HepG2 (cell line): ENCODE measurements at regions not wholly inside any gene's neighbourhood (a gene's known extent, or its start where the extent isn't known, plus 50 kb on each side); places are given as distances from the start of the nearest gene placed in this dataset.

ENCODE experiments used
- ASH2L ChIP-seq: fragments of 300-600, 200-600 bp; sonication (generic); IDR thresholded peaks from 2 replicates; pipeline ENCODE4 v1.7.0; 2017; ENCODE audit warnings: low read depth, mild to moderate bottlenecking, moderate library complexity, mixed read lengths, low read length; ENCODE audit not compliant: insufficient read length
- NFYB ChIP-seq: sonication (generic); formaldehyde crosslinking; IDR thresholded peaks from 2 replicates; pipeline ENCODE4 v1.4.0; 2020; ENCODE audit warnings: missing genetic modification reagents
- NR2F2 ChIP-seq: IDR thresholded peaks from 2 replicates; pipeline ENCODE4 v1.6.1; 2012; ENCODE audit warnings: low read depth, inconsistent platforms, borderline replicate concordance
- RAD51 ChIP-seq: fragments of 450-650 bp; IDR thresholded peaks from 2 replicates; pipeline ENCODE4 v1.6.1; 2016; ENCODE audit warnings: borderline replicate concordance
- ZNF543 ChIP-seq: sonication (generic); formaldehyde crosslinking; IDR thresholded peaks from 2 replicates; pipeline ENCODE4 v1.4.0; 2020; ENCODE audit warnings: mild to moderate bottlenecking, missing genetic modification reagents
- ZNF562 ChIP-seq: sonication (generic); formaldehyde crosslinking; IDR thresholded peaks from 2 replicates; pipeline ENCODE4 v1.8.0; 2022; ENCODE audit warnings: missing genetic modification reagents, borderline replicate concordance
- ZNF879 ChIP-seq: sonication (generic); formaldehyde crosslinking; IDR thresholded peaks from 2 replicates; pipeline ENCODE4 v1.8.1; 2023; ENCODE audit warnings: missing genetic modification reagents
- TF ChIP-seq, protein P1 (sequence below): sonication (generic); formaldehyde crosslinking; IDR thresholded peaks from 2 replicates; pipeline ENCODE4 v1.8.1; 2023; ENCODE audit warnings: missing genetic modification reagents, inconsistent platforms, borderline replicate concordance
- TF ChIP-seq, protein P2 (sequence below): sonication (generic); formaldehyde crosslinking; IDR thresholded peaks from 2 replicates; pipeline ENCODE4 v1.4.0; 2020; ENCODE audit warnings: mild to moderate bottlenecking, missing genetic modification reagents

DNA sequence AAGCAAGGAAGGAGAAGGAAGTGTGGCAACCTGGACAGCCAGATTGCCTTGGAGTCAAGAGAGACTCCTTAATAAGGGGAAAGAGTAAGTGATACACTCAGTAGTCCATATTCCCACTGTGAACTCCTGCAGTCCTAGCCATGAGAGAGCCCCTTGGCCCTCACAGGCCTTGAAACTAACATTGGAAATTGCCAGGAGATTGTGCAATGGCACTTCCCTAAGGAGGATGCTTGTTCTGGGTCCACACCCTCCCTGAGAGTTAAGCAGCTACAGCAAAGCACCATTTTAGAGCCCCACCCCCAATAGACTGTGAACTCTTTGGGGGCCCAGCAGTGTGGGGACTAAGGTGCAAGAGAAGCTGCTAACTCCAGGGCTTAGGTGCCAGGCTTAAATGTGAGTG lies 367.7 kb upstream of the CAMK1G start:
- TF ChIP-seq, protein P1, sequence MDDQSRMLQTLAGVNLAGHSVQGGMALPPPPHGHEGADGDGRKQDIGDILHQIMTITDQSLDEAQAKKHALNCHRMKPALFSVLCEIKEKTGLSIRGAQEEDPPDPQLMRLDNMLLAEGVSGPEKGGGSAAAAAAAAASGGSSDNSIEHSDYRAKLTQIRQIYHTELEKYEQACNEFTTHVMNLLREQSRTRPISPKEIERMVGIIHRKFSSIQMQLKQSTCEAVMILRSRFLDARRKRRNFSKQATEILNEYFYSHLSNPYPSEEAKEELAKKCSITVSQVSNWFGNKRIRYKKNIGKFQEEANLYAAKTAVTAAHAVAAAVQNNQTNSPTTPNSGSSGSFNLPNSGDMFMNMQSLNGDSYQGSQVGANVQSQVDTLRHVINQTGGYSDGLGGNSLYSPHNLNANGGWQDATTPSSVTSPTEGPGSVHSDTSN (CRISPR knock-in tag) = no peak
- TF ChIP-seq, protein P2, sequence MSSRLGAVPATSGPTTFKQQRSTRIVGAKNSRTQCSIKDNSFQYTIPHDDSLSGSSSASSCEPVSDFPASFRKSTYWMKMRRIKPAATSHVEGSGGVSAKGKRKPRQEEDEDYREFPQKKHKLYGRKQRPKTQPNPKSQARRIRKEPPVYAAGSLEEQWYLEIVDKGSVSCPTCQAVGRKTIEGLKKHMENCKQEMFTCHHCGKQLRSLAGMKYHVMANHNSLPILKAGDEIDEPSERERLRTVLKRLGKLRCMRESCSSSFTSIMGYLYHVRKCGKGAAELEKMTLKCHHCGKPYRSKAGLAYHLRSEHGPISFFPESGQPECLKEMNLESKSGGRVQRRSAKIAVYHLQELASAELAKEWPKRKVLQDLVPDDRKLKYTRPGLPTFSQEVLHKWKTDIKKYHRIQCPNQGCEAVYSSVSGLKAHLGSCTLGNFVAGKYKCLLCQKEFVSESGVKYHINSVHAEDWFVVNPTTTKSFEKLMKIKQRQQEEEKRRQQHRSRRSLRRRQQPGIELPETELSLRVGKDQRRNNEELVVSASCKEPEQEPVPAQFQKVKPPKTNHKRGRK (CRISPR knock-in tag) = no peak
- TF ChIP-seq NFYB (no peak), ZNF543 (CRISPR knock-in tag) (no peak), ZNF562 (CRISPR knock-in tag) (no peak), RAD51 (no peak), ZNF879 (CRISPR knock-in tag) (no peak), ASH2L (no peak), NR2F2 (no peak)
